Renal cortical epithelial cell (primary cell): ENCODE measurements at regions not wholly inside any gene's neighbourhood (a gene's known extent, or its start where the extent isn't known, plus 50 kb on each side); places are given as distances from the start of the nearest gene placed in this dataset.
A peak's percentile ranks its signal among the peaks of the same experiment; 100 is the strongest.
"Not testable (repeated sequence)": the region's sequence is repeated elsewhere in the genome, so short reads cannot be mapped to it uniquely, and the experiment has no call there.

Experiments
- DNase-seq: peaks from one replicate; pipeline ENCODE4 v3.0.0-alpha.2; 2011; ENCODE audit warnings: low read depth

DNA sequence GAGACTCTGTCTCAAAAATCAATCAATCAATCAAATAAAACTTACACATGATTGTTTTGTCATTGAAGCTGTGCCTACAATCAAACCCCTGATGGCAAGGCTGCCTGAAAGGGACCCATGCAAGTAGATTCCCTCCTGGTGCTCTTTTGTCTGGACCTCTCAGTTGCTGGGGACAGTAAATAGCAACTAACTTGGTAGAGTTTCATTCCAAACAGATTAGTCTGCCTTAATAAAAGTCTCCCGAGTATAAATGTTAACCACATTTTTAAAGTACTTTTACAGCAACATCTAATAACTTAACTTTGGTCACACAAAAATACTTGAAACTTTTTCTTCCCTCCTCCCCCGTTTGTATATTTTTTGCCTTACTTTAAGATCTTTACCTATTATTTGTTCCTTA is 105.5 kb downstream of the FEM1C start:
- peak; percentile 44 for DNase-seq

DNA sequence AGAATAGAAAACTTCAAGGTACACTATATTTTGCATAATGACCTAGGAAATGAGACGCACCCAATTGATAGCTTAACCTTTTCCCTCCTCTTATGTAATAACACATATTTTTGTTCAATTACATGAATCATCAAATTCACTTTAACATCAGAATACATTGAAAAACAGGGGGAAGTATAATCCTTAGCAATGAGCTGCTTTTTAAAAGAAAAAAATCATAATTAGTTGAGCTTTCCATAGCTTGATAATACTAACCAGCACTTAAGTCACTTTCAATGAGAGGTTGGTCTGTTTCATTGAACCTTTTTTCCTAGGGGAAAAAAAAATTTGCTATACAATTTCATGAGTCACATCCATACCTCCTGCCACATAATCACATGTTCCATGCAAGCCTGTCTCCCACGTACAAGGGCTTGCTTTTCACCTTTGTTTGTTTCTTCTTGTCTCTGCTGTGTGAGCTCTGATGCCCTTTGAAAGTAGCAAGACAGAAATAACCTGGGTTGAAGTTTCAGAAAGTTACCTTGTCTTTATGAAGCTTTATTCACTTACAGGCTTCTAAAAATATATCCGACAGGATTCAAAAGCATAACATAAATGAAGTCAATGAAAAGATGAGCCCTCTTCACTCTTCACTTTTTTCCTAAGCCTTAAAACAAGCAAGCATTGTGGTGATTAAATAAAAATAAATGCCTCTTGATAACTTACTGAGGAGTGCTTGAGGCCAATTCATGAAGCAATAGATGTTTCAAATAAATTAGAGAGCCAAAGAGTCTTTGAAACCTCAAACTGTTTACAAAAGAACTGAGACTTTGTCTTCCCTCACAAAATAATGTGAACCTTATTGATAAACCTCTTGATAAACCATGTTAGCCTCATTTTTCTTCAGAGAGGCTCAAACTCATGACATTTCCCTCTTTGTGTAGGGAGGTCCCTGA is 108.5 kb downstream of the FEM1C start:
- DNase-seq = no peak

DNA sequence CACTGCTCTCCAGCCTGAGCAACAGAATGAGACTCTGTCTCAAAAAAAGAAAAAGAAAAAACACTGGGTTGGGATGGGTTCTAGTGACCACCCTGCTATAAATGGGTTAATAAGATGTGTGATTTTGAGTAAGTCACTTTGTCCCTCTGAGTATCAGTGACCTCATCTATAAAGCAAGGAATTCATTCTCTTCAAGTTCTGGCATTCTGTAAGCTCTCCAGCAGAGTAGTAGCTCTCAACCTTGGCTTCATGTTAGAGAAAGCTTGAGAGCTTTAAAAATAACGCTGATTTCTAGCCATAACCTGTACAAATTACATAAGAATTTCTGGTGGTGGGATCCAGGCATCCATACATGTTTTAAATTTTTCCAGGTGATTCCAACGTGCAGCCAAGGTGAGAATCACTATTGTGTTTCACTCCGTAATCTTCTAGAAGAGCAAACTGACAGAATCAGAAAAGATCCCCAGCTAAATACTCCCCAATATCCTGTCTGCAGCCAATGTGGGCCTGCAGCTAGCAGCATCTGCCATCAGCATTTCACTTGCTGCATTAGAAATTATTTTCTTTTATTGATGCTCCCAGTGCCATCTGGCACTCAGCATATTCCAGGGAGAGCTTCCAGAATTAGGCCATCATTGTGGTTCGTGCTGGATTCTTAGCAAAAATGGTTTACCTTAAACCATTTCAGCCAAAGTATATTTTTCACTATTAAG is 109.4 kb downstream of the FEM1C start:
- DNase-seq = no peak

DNA sequence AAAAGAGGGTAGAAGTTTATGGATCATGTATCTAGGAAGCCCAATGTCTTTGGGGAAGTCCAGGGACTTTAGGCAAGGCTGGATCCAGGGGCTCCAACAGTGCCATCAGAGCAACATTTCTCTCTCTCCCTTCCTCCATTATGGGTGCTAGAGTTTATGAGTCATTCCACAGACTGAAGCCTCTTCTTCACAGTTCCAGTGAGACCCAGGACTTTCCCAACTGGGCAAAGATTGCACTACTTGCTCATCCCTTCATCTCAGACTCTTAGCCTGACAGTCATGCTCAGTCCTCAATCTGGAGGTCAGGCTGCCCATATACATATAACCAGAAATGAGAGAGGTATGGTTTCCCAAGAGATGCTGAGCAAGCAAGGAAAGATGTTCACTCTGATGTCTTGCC is 110.7 kb downstream of the FEM1C start:
- peak; percentile 40 for DNase-seq

DNA sequence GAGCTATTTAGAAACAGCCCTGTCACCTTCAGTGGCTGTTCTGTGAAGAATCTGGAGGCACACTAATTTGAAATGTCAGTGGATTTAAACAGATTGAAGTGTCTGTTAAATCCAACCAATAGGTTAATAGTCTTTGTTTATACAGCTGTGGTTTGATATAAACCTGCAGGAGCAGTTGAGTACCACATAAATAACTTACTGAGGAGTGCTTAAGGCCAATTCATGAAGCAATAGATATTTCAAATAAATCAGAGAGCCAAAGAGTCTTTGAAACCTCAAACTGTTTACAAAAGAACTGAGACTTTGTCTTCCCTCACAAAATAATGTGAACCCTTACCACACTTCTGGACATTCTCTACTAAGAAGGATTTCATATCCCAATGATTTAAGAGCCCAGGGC is 111.9 kb downstream of the FEM1C start:
- peak; percentile 88 for DNase-seq

DNA sequence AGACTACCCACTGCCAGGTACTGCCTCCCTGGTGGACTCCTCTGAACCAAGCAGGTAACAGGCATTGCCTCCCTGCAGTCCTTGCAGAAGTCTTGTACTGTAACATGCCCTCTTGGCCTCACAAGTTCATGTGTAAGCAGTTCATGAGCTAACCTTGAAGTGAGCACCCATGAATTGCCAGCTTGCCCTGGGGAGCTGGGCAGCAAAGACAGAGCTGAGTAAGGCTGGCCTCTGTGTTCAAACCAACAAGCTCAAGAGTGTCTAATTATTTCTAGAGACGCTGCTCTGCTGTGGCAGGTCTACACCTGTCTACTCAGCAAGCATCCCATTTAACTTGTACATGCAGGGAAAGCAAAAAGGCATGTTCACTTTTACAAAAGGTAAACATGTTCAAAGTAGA is 113.5 kb downstream of the FEM1C start:
- peak; percentile 42 for DNase-seq

DNA sequence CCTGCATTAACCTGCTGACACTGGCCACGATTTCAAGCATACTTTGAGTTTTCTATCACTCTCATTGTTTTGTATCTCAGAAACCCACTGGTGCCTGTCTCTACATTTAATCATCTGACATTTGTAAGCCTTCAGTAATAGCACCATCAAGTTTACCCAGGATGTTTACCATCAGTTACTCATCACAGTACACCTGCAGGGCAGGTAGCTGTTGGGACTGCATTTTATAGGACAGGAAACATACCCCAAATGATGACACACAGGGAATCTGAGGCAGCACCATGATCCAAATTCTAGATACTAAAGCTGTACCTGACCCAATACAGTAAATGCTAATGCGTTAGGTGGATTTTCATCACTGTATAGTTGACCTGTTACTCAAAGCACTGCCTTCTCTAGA is 114.2 kb downstream of the FEM1C start:
- DNase-seq = no peak

DNA sequence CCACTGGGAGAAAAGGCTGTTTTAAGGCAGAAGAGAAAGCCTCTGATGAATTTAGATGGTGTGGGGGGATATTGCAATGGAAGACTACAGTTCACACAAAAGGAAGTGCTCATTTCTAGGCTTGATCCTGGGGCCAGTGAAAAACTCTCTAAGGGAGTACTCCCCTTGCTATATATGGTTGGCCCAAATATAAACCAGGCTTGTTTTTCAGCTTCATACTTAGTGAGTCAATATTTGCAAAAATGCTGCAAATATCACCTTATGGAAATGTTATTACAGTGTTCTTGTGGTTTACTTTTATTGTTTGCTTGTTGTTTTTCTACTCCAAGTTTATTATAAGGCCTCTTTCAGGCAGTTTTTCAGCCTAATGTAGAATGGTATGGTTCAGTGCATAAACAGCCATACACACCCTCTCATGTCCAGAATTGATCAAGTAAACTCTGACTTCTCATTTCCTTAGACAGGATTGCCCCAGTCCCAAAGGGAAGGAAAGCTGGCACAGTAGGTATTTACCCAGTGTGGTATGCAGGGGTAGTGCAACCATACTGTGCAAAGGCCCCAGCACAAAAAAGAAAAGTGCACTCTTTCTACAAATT is 115.1 kb downstream of the FEM1C start:
- no peak for DNase-seq

DNA sequence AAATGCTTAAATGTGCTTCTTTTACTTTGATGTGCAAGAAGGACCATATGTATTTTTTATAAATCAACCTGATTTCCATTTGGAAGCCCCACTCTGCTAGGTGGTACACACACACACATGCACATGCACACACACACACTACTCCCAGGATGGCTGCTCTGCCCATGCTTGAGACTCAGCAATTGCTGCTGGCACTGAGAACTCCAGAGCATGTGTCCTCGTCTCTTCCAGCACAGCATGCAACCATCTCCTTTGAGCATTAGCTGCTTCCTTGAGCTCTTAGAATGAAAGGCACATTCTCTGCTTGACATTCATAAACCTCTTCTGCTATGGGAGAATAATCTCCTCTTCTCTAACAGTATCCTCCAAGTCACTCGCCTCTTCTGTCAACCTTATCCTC is 115.9 kb downstream of the FEM1C start:
- DNase-seq = no peak

DNA sequence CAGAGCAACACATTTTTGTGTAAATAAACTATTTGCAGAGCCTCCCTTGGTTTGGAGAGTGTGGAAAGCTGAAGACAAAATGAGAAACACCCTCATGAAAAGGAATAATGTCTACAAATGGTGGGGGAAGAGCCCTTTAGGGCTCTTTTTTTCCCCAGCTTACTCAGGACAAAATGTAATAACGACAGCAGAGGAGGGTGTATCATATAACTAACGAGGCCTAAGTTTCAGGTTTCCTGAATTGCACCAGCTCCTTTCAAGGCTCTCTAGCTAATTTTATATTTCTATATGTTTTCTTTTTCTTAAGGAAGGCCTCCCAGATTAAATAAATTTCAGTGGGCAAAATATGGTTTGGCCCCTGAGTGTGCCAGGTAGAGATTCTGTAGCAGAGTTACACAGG is 116.3 kb downstream of the FEM1C start:
- no peak for DNase-seq

DNA sequence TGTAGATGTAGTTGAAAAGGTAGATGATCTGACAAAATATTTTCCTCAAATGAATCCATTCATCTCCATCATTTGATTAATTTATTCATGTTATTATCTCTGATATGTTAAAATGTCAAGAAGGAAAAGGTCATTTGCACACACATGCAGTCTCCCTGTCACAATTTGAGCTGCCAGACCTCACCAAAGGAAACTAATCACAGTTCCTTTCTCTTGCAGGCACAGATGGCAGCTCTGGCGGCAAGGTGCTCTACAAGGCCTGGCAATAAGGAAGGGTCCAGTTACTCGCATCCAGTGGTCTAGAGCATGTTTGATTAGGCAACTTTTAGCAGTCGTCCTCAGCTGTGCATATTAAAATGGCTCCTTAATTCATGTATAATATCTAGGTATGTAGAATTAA is 120.1 kb downstream of the FEM1C start:
- DNase-seq = no peak

DNA sequence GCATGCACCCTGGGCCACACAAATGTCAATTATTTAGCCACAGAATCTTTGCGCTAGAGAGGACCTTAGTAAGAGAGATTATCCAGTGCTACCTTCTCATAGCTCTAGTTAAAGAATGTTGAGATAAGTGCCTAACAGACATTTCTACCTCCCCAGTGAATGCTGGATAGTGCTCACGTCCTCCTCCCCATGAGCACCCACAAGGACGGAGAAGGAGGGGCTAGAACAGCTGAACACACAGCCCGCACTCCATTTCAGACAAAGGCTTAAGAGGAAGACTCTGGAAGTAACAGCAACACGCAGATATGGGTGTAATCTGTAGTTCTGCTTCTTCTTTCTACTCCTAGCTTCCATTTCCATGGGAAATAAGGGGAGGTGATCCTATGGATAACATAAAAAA is 120.5 kb downstream of the FEM1C start:
- DNase-seq = no peak

DNA sequence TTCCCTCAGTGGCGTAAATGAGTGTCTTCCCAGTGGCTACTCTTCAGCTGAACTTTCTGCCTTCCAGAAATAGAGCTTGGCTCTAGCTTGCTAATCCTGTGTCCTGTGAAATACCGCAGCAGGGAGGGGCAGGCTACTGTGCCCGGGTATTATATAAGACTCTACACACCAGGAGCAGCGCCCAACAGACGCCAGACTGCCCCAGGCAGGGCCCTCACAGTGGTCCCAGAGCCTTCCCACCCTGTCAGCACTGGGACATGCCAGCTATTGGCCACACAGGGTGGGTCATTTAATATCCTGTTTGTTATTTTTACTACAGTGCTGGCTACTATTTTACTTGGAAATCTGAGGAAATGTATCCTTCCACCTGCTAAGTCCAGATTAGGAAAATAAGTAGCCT is 121.0 kb downstream of the FEM1C start:
- DNase-seq = peak; percentile 51

DNA sequence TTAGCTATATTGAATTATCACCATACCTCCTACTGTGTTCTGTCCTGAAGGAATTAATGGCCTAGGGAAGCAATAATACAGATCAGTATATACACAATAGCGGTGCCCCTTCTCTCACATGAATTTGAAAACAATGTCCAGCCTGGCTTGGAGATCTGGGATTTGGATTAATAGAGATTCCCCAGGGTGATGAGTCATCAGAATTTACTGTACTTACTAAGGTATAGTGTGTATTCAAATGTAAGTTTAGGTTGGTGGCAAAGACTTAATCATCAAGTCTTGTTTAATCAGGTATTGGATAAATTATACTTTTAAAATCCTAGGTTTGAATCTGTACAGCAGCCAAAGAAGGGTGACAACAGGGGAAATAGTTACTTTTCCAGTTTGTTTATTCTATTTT is 121.5 kb downstream of the FEM1C start:
- no peak for DNase-seq

DNA sequence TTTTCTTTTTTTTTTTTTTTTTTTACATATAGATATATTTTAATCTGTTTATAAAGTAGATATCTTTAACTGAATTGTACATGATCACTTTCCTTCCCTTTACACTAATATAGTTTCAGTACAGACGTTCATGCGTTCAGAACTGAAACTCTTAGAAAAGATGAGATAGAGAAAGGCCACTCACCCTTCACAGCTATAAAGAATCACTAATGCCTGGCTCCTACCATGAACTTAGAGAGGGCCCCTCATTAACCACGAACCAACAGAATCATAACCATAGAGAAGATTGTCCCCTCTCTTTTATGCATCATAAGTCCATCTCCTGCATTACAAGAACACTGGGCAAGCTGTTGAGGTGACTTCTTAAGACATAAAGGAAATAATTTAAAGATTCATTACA is 123.8 kb downstream of the FEM1C start:
- DNase-seq = not testable (repeated sequence)

DNA sequence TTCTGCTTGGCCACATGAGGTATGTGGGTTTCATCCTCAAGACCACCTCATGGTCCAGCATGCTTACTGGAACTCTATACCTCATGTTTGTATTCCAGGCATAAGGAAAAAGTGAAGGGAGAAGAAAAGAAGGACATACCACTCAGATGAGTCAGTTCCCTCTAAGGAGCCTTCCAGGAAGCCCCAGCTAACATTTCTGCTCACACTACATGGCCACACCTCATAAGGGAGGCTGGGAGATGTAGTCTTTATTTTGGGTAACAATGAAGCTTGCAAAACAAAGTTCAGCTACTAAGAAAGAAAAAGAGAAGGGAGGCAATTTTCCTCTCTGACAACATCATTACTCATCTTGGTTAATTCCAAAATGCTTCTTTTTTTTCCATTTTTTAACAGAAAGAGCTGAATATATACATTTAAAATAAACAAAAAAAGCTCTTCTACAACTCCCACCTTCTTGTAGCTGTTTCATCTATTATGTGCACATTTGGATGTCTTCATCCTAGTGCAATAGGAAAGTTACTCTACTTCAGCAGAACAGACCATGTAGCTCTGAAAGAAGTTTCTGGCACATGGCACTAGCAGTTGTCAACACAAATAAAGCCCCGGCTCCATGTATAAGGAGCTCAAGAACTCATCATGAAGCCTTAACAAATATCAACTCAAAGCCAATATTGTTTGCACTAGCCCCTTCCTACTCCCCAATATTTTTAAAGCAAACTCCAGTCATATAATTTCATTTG is 123.6 kb upstream of the CCDC112 start:
- peak; percentile 97 for DNase-seq

DNA sequence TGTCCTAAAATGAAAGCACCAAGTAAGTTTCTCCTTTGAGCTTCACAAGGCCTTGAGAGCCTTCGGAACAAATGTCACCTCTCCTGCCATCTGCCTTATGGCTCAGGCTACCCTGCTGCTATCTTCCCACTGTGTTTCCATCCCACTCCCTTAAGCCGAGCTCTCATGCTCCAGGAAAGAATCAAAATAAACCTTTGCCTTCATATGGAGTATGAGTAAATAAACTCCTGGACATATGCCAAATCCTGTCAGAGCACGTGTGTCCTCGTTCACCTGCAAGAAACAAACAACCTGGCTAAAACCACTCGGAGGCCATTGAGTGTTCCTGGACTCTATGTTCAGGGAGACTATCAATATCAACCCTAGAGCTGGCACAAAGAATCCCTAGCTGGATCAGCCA is 122.3 kb upstream of the CCDC112 start:
- DNase-seq = no peak

DNA sequence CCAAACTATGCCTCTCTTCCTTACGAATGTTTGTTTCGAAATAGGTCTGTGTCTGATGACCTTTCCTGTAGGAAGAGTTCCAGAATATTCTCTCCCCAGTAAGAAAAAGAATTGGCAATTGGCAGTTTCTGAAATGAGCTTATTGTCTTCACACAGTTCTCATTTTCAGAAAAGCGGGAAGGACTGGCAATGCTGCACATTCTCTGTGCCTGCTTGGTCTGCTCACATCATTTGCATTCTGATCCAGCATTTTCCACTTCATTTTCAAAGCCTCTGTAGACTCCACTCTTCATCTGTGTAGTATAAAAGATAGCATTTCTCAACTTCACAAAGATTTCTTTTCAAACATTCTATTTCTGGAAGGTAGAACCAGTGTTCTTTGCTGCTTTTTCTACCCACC is 120.6 kb upstream of the CCDC112 start:
- no peak for DNase-seq

DNA sequence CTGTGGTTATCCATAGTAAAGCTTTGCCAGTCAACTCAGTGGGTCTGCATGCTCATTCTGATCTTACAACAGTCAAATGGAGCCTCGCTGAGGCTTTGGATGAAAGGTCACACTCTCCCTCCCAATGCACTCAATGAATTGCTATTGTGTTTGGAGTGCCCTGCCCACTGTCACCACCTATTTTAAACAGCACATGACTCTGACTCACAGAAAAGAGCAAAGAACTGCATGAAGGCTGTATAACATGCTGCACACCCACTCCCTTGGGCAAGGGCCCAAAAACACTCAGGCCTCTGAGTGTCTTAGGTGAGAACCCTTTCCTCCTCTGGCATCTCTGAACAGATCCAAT is 118.7 kb upstream of the CCDC112 start:
- peak; percentile 97 for DNase-seq

DNA sequence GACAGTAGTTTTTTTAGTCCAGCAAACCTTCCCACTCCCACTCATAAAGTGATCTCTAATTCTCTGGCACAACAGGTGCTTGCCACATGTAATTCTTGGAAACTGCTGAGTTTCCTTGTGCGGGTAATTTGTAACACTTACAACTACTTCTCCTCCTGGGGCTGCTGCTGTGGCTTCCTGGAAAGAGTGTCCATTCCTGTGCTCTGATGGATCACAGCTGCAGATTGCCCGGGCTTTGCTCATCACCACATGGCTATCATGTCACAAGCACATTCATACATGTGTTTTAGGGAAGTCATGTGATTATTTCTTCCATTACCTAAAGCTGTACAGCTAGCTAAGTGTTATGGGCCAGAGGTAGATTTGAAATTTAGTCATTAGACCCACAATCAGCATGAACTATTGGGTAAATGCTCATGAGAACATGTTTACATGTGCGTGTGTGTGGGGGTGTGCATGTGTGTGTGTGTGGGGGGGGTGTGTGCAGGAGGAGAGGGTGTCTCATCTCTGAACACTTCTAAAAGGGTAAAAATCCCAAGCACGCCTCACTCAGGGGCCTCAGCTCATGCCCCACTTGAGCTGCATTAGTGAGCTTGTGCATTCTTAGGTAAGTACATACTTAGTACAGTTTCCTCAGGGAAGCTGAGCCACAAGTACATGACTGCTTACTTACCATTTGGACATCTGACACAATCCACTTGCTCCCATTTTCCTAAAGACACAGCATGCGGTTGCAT is 118.1 kb upstream of the CCDC112 start:
- DNase-seq = peak; percentile 61

DNA sequence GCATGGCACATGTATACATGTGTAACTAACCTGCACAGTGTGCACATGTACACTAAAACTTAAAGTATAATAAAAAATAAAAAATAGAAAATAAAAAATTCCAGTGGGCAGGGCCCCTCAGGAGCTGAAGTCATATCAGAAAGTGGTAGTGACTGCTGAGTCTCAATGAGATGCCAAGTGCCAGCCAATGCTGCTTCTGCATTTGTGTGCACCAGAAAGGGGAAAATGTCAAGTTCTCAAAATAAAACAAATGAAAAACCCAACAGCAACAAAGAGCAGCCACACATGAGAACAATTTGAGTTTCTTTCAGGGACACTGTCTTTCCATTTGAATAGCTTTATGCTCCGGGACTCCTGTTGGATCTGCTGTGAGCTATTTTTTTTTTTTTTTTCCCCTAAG is 117.2 kb upstream of the CCDC112 start:
- DNase-seq = no peak

DNA sequence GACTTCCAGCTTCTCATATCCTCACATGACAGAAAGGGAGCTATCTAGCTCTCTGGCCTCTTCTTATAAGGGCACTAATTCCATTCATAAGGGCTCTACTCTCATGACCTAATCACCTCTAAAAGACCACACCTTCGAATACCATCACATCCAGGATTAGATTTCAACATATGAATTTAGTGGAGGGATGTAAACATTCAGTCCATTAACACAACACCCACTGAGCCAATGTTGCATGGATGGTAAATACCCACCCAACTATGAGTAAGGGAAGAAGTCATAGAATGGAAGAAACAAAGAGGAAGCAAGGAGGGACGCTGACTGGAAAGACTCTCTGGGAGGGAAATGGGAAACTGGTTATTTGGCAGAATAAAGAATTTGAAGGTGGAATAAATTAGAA is 112.6 kb upstream of the CCDC112 start:
- DNase-seq = no peak
